VCaP (cell line): ENCODE measurements at regions not wholly inside any gene's neighbourhood (a gene's known extent, or its start where the extent isn't known, plus 50 kb on each side); places are given as distances from the start of the nearest gene placed in this dataset.
A peak's percentile ranks its signal among the peaks of the same experiment; 100 is the strongest.

Experiments used
- H3K27ac ChIP-seq: fragments of 450-650 bp; 2 replicates; pipeline ENCODE4 v1.5.1; 2017
- CTCF ChIP-seq: fragments of 450-650 bp; conservative IDR thresholded peaks from 2 replicates; pipeline ENCODE4 v1.5.1; 2017; ENCODE audit warnings: mild to moderate bottlenecking, moderate library complexity

- peak overlapping the region; percentile 22; the same call in 1 of the 2 replicates for H3K27ac ChIP-seq
- TF ChIP-seq CTCF, result no peak
Measured at GRCh38 chr9:28927691-28928090, 1354.4 kb upstream of the C9orf72 start.

DNA sequence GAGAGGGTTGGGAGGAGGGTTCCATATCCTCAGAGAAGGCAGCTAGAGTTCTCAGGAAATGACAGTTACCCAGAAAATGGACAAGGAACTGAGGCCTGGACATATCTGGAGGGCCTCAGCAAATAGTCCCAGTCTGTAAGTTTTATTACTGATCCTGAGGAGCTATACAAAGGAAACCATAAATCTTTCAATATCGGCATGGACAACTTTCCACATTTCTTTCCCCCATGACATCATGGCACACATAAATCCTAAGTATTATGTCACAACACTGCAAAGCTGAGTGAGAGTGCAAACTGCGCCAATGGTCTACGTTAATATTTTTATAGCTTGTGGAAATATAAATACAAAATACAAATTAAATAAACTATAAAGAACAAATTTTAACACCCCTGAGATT is 1356.2 kb upstream of the C9orf72 start:
- no peak overlapping the region for H3K27ac ChIP-seq
- TF ChIP-seq CTCF, result no peak

DNA sequence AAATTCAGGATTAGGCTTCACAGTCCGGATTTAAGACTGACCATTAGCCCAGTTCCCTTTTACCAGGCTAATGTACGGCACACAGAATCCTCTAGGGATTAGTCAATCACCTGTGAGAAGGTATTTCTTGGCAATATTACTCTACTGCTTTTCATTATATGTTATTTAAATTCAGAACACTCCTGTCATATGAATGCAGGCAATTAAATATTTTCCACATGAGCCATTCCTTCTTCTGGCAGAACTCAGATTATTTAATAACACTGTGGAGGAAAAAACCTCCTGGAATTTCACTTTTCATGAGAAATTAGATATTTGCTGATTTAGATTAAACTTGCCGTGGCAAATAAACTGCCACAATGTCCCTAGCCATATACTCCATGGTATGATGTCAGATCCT is 1357.5 kb upstream of the C9orf72 start:
- no peak overlapping the region for H3K27ac ChIP-seq
- TF ChIP-seq CTCF, result no peak

DNA sequence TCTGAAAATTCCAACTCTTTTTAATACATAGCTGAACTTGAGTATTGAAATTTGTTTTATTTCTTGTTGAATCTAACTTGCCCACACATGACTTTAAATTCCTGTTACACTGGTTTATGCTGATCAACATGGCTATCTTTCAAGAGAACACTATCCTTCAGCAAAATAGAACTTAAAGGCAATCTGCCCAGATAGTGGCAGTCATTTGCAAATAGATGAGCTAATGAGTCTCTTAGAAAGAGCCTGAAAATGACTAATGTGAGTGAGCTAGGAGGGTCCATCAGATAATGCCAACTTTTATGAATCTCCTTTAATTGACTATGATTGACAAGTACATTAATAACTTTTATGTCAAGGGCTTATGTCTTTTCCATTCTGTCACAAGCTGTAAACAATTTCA is 1360.8 kb upstream of the C9orf72 start:
- H3K27ac ChIP-seq, result no peak overlapping the region; the same call in 1 of the 2 replicates
- no peak for TF ChIP-seq CTCF

DNA sequence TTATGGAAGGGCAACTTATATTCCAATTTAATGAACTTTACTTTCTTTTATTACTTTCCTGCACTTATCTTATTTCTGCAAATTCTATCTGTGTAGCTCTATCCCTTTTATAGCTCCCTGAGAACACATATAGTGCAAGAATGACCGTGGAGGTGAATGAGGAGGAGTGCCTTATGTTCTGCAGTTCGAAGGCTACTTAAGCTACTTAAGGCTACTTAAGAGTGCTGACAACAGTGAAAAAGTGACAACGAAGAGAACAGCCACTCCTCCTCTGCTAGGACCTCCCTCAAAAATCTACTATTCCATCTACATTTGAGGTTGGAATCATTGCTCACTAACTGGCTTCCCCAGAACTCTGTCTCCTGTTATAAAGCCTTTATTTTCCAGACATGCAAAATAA is 1365.7 kb upstream of the C9orf72 start:
- TF ChIP-seq CTCF, result no peak
- H3K27ac ChIP-seq, result no peak overlapping the region

GRCh38 chr9:28941856-28942255 is 1368.6 kb upstream of the C9orf72 start:
- H3K27ac ChIP-seq, result no peak overlapping the region
- TF ChIP-seq CTCF, result no peak

DNA sequence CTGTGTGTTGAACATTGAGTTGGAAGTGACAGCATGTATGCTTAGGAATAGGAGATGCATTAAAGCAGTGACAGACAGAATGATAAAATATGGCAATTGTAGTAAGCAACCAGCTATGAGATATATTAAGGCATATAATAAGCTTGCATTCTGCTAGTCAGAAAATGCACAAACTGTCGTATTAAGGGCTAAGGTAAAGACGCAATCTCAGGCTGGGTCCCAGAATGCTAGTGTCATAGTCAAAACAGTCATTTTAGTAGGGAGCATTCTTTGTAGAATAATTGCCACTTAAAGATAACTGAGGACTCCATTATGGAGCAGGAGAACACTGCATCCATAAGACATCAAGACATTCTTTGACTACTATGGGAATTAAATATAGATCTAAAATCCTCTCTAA is 1369.7 kb upstream of the C9orf72 start:
- no peak overlapping the region for H3K27ac ChIP-seq
- no peak for TF ChIP-seq CTCF

GRCh38 chr9:28946648-28947047 is 1373.4 kb upstream of the C9orf72 start:
- no peak overlapping the region for H3K27ac ChIP-seq

More at GRCh38 chr9:28946648-28947047, 1373.4 kb upstream of the C9orf72 start:
- no peak for TF ChIP-seq CTCF
